HG03045 (cell line): ENCODE measurements at regions not wholly inside any gene's neighbourhood (a gene's known extent, or its start where the extent isn't known, plus 50 kb on each side); places are given as distances from the start of the nearest gene placed in this dataset.

Source experiments
- ATAC-seq: cut with Tn5 transposase; IDR thresholded peaks from one replicate; pipeline ENCODE4 v1.9.1; 2021; ENCODE audit warnings: mild to moderate bottlenecking, moderate library complexity; ENCODE audit not compliant: unreplicated experiment

- no peak for ATAC-seq
These were observed 292.3 kb upstream of the SIX2 start for GRCh38 chr2:45301307-45302277.

- ATAC-seq, result no peak
These were observed 290.9 kb upstream of the SIX2 start for GRCh38 chr2:45300026-45300750.

GRCh38 chr2:45299361-45299760, 290.1 kb upstream of the SIX2 start:
- ATAC-seq, result no peak

GRCh38 chr2:45293182-45293581, 283.9 kb upstream of the SIX2 start:
- ATAC-seq, result no peak

GRCh38 chr2:45291296-45291701, 282.0 kb upstream of the SIX2 start:
- ATAC-seq, result no peak

- ATAC-seq, result peak; percentile 68
These were observed 280.9 kb upstream of the SIX2 start for GRCh38 chr2:45289997-45290709.

DNA sequence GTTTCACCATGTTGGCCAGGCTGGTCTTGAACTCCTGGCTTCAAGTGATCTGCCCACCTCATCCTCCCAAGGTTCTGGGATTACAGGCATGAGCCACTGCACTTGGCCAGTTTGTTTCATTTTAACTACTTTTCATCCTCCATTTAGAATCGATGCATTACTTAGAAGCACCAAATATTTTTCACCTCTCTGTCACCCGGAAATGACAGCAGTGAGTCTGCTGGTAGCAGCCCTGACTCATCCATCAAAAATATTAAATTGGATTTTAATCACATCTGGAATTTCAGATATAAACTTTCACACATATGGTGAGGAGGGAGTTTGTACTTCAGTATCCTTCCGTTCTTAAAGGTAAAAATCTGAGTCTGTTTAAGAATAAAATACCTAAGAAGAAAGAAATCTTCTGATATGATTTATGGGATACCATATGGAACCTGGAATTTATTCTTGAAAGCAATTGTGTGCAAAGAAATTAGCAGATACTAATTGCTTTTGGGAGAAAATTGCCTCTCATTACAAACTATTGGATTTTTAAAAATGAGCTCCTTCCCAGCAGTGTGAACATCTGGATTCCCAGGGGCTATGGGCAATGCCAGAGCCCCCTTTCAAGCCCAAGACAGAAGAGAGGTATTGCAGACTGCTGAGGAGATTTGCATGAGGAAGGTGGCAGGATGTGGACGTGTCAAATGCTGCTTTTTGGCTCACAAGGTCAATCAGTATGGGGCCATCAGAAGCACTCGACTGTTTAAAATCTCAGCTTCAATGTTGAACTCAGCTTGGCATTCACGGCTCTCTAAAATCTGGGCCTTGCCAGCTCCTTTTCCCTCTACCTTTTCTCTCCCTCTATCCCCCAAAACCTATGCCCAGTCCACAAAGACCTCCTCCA, 279.5 kb upstream of the SIX2 start:
- ATAC-seq, result no peak

DNA sequence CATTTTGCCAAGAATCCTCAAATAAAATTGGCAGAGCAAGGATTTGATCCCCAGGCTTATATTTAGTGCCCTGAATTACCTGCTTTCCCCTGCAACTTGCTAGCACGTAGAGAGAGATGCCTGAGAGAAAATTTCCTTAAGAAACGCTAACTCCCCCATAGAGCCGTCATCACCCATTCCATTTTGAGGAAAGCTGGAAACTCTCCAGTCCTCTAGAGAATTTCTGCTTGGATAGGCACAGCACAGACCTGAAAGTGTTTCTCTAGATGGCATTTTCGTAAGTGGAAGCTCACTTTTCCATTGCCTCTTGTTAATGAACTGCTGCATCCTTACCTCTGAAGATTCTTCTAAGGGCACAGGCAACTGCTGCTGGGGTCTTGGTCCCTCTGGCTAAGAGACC, 277.8 kb upstream of the SIX2 start:
- no peak for ATAC-seq

- no peak for ATAC-seq
These were observed 276.6 kb upstream of the SIX2 start for GRCh38 chr2:45285771-45286390.

GRCh38 chr2:45285311-45285710, 276.1 kb upstream of the SIX2 start:
- no peak for ATAC-seq

GRCh38 chr2:45284621-45284995, 275.4 kb upstream of the SIX2 start:
- no peak for ATAC-seq

DNA sequence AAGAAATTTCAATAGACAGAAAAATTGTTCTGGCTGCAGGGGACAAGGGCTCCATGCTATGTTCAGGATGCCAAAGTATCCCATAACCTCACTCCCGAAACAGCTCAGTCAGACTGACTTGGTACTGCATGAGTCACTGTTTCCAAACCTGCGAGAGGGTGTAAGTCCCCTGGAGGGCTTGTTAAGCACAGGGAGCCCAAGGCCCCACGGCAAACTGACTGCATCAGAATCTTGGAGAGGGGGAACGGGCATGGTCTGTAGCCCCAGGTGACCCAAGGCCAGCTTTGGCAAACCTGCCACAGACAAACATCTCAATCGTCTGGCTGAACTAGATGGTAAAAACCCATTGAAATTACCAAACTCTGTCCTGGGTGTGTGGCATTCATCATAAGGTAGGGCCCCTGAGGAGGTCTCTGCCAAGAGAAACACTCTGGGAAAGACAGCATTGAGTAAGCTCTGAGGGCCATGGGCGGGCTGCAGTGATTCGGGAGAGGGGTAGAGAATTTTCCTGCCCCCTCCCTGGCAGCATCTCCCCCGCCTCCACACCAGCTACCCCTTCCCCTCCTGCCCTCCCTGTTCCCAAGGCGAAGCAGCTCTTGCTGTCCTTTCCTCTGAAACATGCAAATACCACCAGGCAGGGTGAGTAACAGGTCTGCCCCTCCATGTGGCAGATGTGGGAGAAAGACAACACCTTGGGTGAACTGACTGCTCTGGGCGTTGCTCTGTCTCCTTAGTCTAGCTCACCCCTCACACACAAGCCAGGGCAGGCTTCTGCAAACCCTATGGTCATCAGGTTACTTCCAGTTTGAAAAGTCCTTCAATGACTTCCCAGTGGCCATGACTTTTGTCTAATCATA, 274.7 kb upstream of the SIX2 start:
- no peak for ATAC-seq

DNA sequence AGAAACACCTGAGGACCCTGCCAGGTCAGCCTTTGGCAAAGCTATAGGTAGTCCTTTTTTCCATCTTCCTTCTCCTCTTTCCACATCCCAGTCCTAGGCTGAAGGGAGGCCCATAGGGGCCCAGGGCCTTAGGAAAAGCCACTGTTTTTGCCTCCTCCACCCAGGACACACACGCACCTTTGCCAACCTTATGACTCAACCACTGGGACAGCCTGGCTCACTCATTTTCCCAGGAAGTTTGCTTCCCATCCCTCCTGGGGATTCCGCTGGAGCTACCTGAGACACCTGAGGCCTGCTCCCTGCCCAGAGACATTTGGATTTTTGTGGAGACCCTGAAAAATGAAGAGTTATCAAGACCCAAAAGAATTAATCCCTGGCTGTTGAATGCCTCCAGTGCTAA, 273.4 kb upstream of the SIX2 start:
- no peak for ATAC-seq

GRCh38 chr2:45281311-45281710, 272.1 kb upstream of the SIX2 start:
- ATAC-seq, result no peak

DNA sequence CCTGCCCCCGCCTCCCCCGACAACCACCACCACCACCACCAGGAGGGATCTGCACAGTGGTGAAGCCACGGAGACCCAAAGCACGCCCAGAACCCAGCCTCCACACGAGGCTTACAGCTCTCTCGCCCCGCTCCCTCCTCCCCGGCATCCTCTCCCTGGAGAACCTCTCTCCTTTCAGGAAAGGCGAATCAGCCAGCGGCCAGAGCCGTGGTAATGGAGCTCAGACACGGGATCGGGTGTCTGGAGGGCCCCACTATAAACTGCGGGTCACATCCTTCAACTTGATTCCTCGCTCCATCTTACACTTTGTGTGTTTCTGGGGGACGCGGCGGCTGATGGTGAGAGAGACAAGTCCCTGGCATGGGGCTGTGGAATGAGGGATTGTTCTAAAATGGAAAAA, 271.5 kb upstream of the SIX2 start:
- no peak for ATAC-seq

GRCh38 chr2:45279356-45279755, 270.1 kb upstream of the SIX2 start:
- ATAC-seq, result no peak

GRCh38 chr2:45278365-45279078, 269.3 kb upstream of the SIX2 start:
- no peak for ATAC-seq

DNA sequence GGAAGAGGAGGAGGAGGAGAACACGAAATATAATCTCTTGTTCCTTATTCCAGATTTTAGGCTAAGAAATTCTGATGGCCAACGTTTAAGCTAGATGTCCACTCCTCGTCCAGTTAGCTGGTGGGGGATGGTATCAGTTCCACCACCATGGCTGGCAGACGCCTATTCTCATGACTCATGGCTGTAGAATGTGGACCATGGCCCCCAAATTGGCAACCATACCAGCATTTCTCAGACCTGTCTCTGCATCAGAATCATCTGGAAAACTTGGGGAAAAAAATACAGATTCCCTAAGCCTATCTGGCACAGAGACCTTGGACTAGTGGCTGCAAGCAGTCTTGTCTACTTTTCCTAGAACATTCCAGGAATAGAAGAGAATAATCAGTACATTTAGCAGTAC, 267.7 kb upstream of the SIX2 start:
- no peak for ATAC-seq

DNA sequence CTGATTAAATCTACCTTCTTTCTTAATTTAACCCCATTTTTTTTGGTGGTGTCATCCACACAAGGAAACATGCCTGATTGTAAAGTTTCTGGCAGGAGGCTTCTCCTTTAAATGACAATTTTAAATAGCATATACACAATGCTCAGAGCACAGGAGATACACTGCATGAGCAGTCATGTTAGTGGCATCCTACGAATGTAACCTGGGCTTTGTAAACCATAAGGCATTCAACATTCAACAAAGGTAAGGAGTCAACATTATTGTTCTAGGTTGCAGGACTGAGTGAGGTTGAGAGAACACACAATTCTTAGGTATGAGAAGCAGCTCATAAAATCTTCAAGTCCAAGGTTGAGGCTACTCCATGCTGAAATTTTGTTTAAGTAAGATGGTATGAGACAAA, 266.6 kb upstream of the SIX2 start:
- ATAC-seq, result no peak
